SK-N-SH treated with all-trans-retinoic acid at 6 μM for 48 hours (cell line): ENCODE measurements at regions not wholly inside any gene's neighbourhood (a gene's known extent, or its start where the extent isn't known, plus 50 kb on each side); places are given as distances from the start of the nearest gene placed in this dataset.

Source experiments
- CSDC2 ChIP-seq: fragments of 250-450 bp; sonication (Bioruptor Pico); IDR thresholded peaks from 2 replicates; pipeline ENCODE4 v1.5.0; 2020; ENCODE audit warnings: mild to moderate bottlenecking, moderate library complexity
- TOX ChIP-seq: fragments of 250-450 bp; sonication (Bioruptor Pico); IDR thresholded peaks from 2 replicates; pipeline ENCODE4 v1.8.0; 2021; ENCODE audit warnings: mild to moderate bottlenecking, moderate library complexity, borderline replicate concordance
- ZNF565 ChIP-seq: fragments of 450-650 bp; formaldehyde crosslinking; conservative IDR thresholded peaks from 2 replicates; pipeline ENCODE4 v1.5.0; 2020; ENCODE audit warnings: low read depth, mild to moderate bottlenecking, moderate library complexity

GRCh38 chr2:225948903-225949302, 549.4 kb downstream of the NYAP2 start:
- no peak for TF ChIP-seq TOX (CRISPR knock-in tag)
- TF ChIP-seq CSDC2 (CRISPR knock-in tag), result no peak
- no peak for TF ChIP-seq ZNF565
